Transverse colon (tissue), 4 donors: ENCODE measurements at regions not wholly inside any gene's neighbourhood (a gene's known extent, or its start where the extent isn't known, plus 50 kb on each side); places are given as distances from the start of the nearest gene placed in this dataset.

Experiments
- DNase-seq: peaks from one replicate; pipeline ENCODE4 v3.0.0-alpha.2; 2019
- H3K27ac ChIP-seq, 4 donors: fragments of 200-600 bp; sonication (generic); 2 replicates each; pipeline ENCODE4 v1.5.1; 2016 to 2018; ENCODE audit warnings: inconsistent platforms in 4 of 4
- H3K27me3 ChIP-seq: fragments of 200-600 bp; sonication (generic); 2 replicates; pipeline ENCODE4 v1.5.1; 2017; ENCODE audit warnings: inconsistent platforms
- H3K36me3 ChIP-seq, 4 donors: fragments of 200-600 bp; sonication (generic); 2 replicates each; pipeline ENCODE4 v1.5.1; 2017 to 2019; ENCODE audit warnings: inconsistent platforms in 4 of 4
- H3K4me1 ChIP-seq, 4 donors: fragments of 200-600 bp; sonication (generic); 2 replicates each; pipeline ENCODE4 v1.5.1; 2017 to 2020; ENCODE audit warnings: inconsistent platforms in 4 of 4
- H3K4me3 ChIP-seq, 4 donors: fragments of 200-600 bp; sonication (generic); 1 replicate in 1 of 4; 2 replicates in 3 of 4; pipeline versions ENCODE4 v1.5.1 to v1.6.1; 2017 to 2019; ENCODE audit warnings: inconsistent platforms in 4 of 4
- H3K9me3 ChIP-seq, 2 donors: fragments of 200-600 bp; sonication (generic); 2 replicates each; pipeline ENCODE4 v1.5.1; 2017 to 2019; ENCODE audit warnings: inconsistent platforms in 2 of 2
- CTCF ChIP-seq, 5 experiments: fragments of 200-600 bp in 3 of 5; fragments of 450-650 bp in 2 of 5; sonication (generic) in 3 of 5; IDR thresholded peaks; 1 replicate in 2 of 5; 2 replicates in 3 of 5; pipeline ENCODE4 v1.5.1; 2016 to 2017; ENCODE audit warnings: antibody characterized with exemption in 5 of 5, inconsistent platforms in 3 of 5, mild to moderate bottlenecking in 2 of 5, moderate library complexity in 1 of 5
- EP300 ChIP-seq: sonication (generic); formaldehyde crosslinking; IDR thresholded peaks from one replicate; pipeline ENCODE4 v1.6.1; 2017; ENCODE audit warnings: antibody characterized with exemption, low read depth
- POLR2A ChIP-seq: fragments of 450-650 bp; IDR thresholded peaks from one replicate; pipeline ENCODE4 v1.6.1; 2016; ENCODE audit warnings: antibody characterized with exemption, mild to moderate bottlenecking, moderate library complexity
- POLR2AphosphoS5 ChIP-seq, 3 donors: sonication (generic); formaldehyde crosslinking; IDR thresholded peaks; one replicate each; pipeline ENCODE4 v1.6.1; 2016; ENCODE audit warnings: antibody characterized with exemption in 3 of 3
- WGBS, 2 donors: methylation state at CpG; one replicate each; pipeline ENCODE4 v1.1.5; 2018; ENCODE audit warnings: low coverage in 1 of 2; 5-methylcytosine and 5-hydroxymethylcytosine counted together
- in situ Hi-C, 4 donors: fragments of 200-750 bp; cut with MboI; loops; one replicate each; pipeline versions ENCODE4 v1.15.0 to v1.15.1; 2017; ENCODE audit warnings: low sequenced_read_pairs in 3 of 4, low pct_ligation_motif_present in 1 of 4, low pct_unique_long_range_greater_than_20kb in 1 of 4
- intact Hi-C: fragments of 100-400 bp; cut with DNase I; formaldehyde crosslinking; loops from one replicate; pipeline ENCODE4 v1.15.1; 2023; ENCODE audit warnings: low total_unique reads

GRCh38 chr13:97727991-97728390, 225.5 kb upstream of the IPO5 start:
- TF ChIP-seq EP300 (no peak), POLR2AphosphoS5 (IDR thresholded peaks at IDR 0.05) (no peak), CTCF (IDR thresholded peaks at IDR 0.05) (no peak), POLR2A (no peak)
- intact Hi-C loops (no loop called here), in situ Hi-C loops (no loop called here)
- WGBS, 2 donors: 68 to 78% methylated on average over 4 of the region's 4 CpGs
- Histone ChIP-seq H3K4me1 (no peaks in the 10 kb centered on the region), H3K9me3 (no peaks in the 10 kb centered on the region), H3K27me3 (no peaks in the 10 kb centered on the region), H3K4me3 (no peak overlapping the region), H3K27ac (no peak overlapping the region), H3K36me3 (no peaks in the 10 kb centered on the region)
- no peak for DNase-seq

- H3K27me3 ChIP-seq: no peaks in the 10 kb centered on the region
Measured at GRCh38 chr13:97736436-97736835, 217.0 kb upstream of the IPO5 start.

GRCh38 chr13:97742084-97742483, 211.4 kb upstream of the IPO5 start:
- Histone ChIP-seq H3K27me3 (no peaks in the 10 kb centered on the region), H3K4me1 (no peaks in the 10 kb centered on the region), H3K4me3 (no peak overlapping the region), H3K9me3 (no peaks in the 10 kb centered on the region), H3K36me3 (no peaks in the 10 kb centered on the region), H3K27ac (no peak overlapping the region)
- in situ Hi-C loops: no loop called here
- no peak for TF ChIP-seq CTCF (IDR thresholded peaks at IDR 0.05)
- no peak for TF ChIP-seq POLR2A
- TF ChIP-seq POLR2AphosphoS5 (IDR thresholded peaks at IDR 0.05): no peak
- no peak for TF ChIP-seq EP300
- no peak for DNase-seq
- 71 to 78% methylated on average over 2 of the region's 2 CpGs for WGBS, 2 donors
- intact Hi-C loops: no loop called here

More at GRCh38 chr13:97736436-97736835, 217.0 kb upstream of the IPO5 start:
- DNase-seq: no peak
- H3K4me3 ChIP-seq: no peak overlapping the region
- no peaks in the 10 kb centered on the region for H3K4me1 ChIP-seq
- TF ChIP-seq CTCF (IDR thresholded peaks at IDR 0.05) (no peak), POLR2AphosphoS5 (IDR thresholded peaks at IDR 0.05) (no peak), POLR2A (no peak), EP300 (no peak)
- H3K36me3 ChIP-seq: no peaks in the 10 kb centered on the region
- in situ Hi-C loops (no loop called here), intact Hi-C loops (no loop called here)
- H3K9me3 ChIP-seq: no peaks in the 10 kb centered on the region
- no peak overlapping the region for H3K27ac ChIP-seq
- 63 to 77% methylated on average over 5 of the region's 5 CpGs for WGBS, 2 donors

- Histone ChIP-seq H3K4me3 (no peak overlapping the region), H3K36me3 (no peaks in the 10 kb centered on the region), H3K9me3 (no peaks in the 10 kb centered on the region), H3K4me1 (no peaks in the 10 kb centered on the region), H3K27me3 (no peaks in the 10 kb centered on the region), H3K27ac (no peak overlapping the region)
- in situ Hi-C loops: no loop called here
- WGBS, 2 donors: 46 to 62% methylated on average over 3 of the region's 3 CpGs
- intact Hi-C loops: no loop called here
- no peak for DNase-seq
- TF ChIP-seq CTCF (IDR thresholded peaks at IDR 0.05) (no peak), POLR2A (no peak), EP300 (no peak), POLR2AphosphoS5 (IDR thresholded peaks at IDR 0.05) (no peak)
Measured at GRCh38 chr13:97743938-97744337, 209.5 kb upstream of the IPO5 start.
